Duodenal mucosa (tissue), 2 donors: ENCODE measurements at regions not wholly inside any gene's neighbourhood (a gene's known extent, or its start where the extent isn't known, plus 50 kb on each side); places are given as distances from the start of the nearest gene placed in this dataset.

Experiments used
- H3K27ac ChIP-seq: one replicate; pipeline ENCODE4 v1.7.0; 2013; ENCODE audit warnings: low read depth, low read length
- H3K27me3 ChIP-seq, 2 donors: one replicate each; pipeline ENCODE4 v1.7.0; 2013; ENCODE audit warnings: low read length in 2 of 2, control low read depth in 1 of 2; ENCODE audit not compliant: insufficient read depth in 2 of 2, control insufficient read depth in 1 of 2
- H3K36me3 ChIP-seq, 2 donors: one replicate each; pipeline ENCODE4 v1.7.0; 2013; ENCODE audit warnings: low read length in 2 of 2, control low read depth in 1 of 2; ENCODE audit not compliant: insufficient read depth in 2 of 2, control insufficient read depth in 1 of 2
- H3K4me1 ChIP-seq, 2 donors: one replicate each; pipeline ENCODE4 v1.7.0; 2013; ENCODE audit warnings: low read length in 2 of 2, control low read depth in 1 of 2; ENCODE audit not compliant: insufficient read depth in 2 of 2, control insufficient read depth in 1 of 2
- H3K4me3 ChIP-seq, 2 donors: one replicate each; pipeline ENCODE4 v1.7.0; 2013; ENCODE audit warnings: low read length in 2 of 2, low read depth in 1 of 2
- H3K9ac ChIP-seq, 2 donors: one replicate each; pipeline ENCODE4 v1.7.0; 2013; ENCODE audit warnings: low read length in 2 of 2, low read depth in 1 of 2
- H3K9me3 ChIP-seq, 2 donors: one replicate each; pipeline ENCODE4 v1.7.0; 2013; ENCODE audit warnings: low read length in 2 of 2, control low read depth in 1 of 2; ENCODE audit not compliant: control insufficient read depth in 1 of 2

GRCh38 chr21:38649120-38649519 lies 150.8 kb upstream of the ERG start:
- Histone ChIP-seq H3K4me3 (no peak overlapping the region), H3K9me3 (no peaks in the 10 kb centered on the region), H3K36me3 (no peaks in the 10 kb centered on the region), H3K27me3 (no peaks in the 10 kb centered on the region), H3K9ac (no peak overlapping the region), H3K27ac (no peak overlapping the region), H3K4me1 (no peaks in the 10 kb centered on the region)

- Histone ChIP-seq H3K9me3 (no peaks in the 10 kb centered on the region), H3K27ac (no peak overlapping the region), H3K9ac (no peak overlapping the region), H3K27me3 (peaks cover 6% of the 10 kb centered on the region in 2 donors), H3K4me3 (no peak overlapping the region), H3K4me1 (no peaks in the 10 kb centered on the region), H3K36me3 (no peaks in the 10 kb centered on the region)
Measured at GRCh38 chr21:38651570-38651969, 153.3 kb upstream of the ERG start.

GRCh38 chr21:38652396-38652795 lies 153.3 kb upstream of the ETS2 start:
- Histone ChIP-seq H3K4me1 (no peaks in the 10 kb centered on the region), H3K9me3 (no peaks in the 10 kb centered on the region), H3K27me3 (peaks cover 9 to 10% of the 10 kb centered on the region in 2 donors), H3K4me3 (no peak overlapping the region), H3K27ac (no peak overlapping the region), H3K36me3 (no peaks in the 10 kb centered on the region), H3K9ac (no peak overlapping the region)

GRCh38 chr21:38654580-38654979 lies 151.1 kb upstream of the ETS2 start:
- Histone ChIP-seq H3K9ac (no peak overlapping the region), H3K36me3 (no peaks in the 10 kb centered on the region), H3K4me1 (no peaks in the 10 kb centered on the region), H3K9me3 (no peaks in the 10 kb centered on the region), H3K27me3 (peaks cover 24 to 25% of the 10 kb centered on the region in 2 donors), H3K27ac (no peak overlapping the region), H3K4me3 (no peak overlapping the region)

GRCh38 chr21:38658511-38658910 lies 147.2 kb upstream of the ETS2 start:
- no peak overlapping the region for H3K27ac ChIP-seq
- peaks cover 40 to 58% of the 10 kb centered on the region in 2 donors for H3K27me3 ChIP-seq
- H3K4me3 ChIP-seq = no peak overlapping the region
- no peaks in the 10 kb centered on the region for H3K36me3 ChIP-seq
- H3K9ac ChIP-seq = no peak overlapping the region
- no peaks in the 10 kb centered on the region for H3K9me3 ChIP-seq
- peaks cover 4 to 5% of the 10 kb centered on the region in 2 donors for H3K4me1 ChIP-seq

- Histone ChIP-seq H3K9me3 (no peaks in the 10 kb centered on the region), H3K27ac (no peak overlapping the region), H3K4me1 (peaks cover 4 to 5% of the 10 kb centered on the region in 2 donors), H3K27me3 (peaks cover 40 to 61% of the 10 kb centered on the region in 2 donors), H3K9ac (no peak overlapping the region), H3K36me3 (no peaks in the 10 kb centered on the region), H3K4me3 (no peak overlapping the region)
Measured at GRCh38 chr21:38659936-38660332, 145.8 kb upstream of the ETS2 start.

- no peaks in the 10 kb centered on the region for H3K36me3 ChIP-seq
- peak overlapping the region; percentile 64 to 68 for H3K4me3 ChIP-seq
- H3K9me3 ChIP-seq = no peaks in the 10 kb centered on the region
- H3K27ac ChIP-seq = no peak overlapping the region
- H3K4me1 ChIP-seq = peaks cover 4 to 5% of the 10 kb centered on the region in 2 donors
- H3K27me3 ChIP-seq = peaks cover 40 to 61% of the 10 kb centered on the region in 2 donors
- no peak overlapping the region for H3K9ac ChIP-seq
Measured at GRCh38 chr21:38660333-38661196, 145.2 kb upstream of the ETS2 start.

GRCh38 chr21:38661197-38661871 lies 144.4 kb upstream of the ETS2 start:
- Histone ChIP-seq H3K9ac (no peak overlapping the region), H3K27me3 (peaks cover 37 to 57% of the 10 kb centered on the region in 2 donors)

GRCh38 chr21:38661889-38662568 lies 143.7 kb upstream of the ETS2 start:
- Histone ChIP-seq H3K4me1 (peaks cover 4 to 5% of the 10 kb centered on the region in 2 donors), H3K27ac (no peak overlapping the region), H3K36me3 (no peaks in the 10 kb centered on the region), H3K9ac (no peak overlapping the region), H3K4me3 (peak overlapping the region; percentile 64 to 68), H3K27me3 (peaks cover 33 to 53% of the 10 kb centered on the region in 2 donors), H3K9me3 (no peaks in the 10 kb centered on the region)

More at GRCh38 chr21:38661197-38661871, 144.4 kb upstream of the ETS2 start:
- Histone ChIP-seq H3K4me3 (peak overlapping the region; percentile 64 to 68), H3K4me1 (peaks cover 4 to 5% of the 10 kb centered on the region in 2 donors), H3K27ac (no peak overlapping the region), H3K36me3 (no peaks in the 10 kb centered on the region), H3K9me3 (no peaks in the 10 kb centered on the region)

- Histone ChIP-seq H3K36me3 (no peaks in the 10 kb centered on the region), H3K4me1 (peaks cover 16 to 17% of the 10 kb centered on the region in 2 donors), H3K9me3 (no peaks in the 10 kb centered on the region), H3K4me3 (no peak overlapping the region), H3K9ac (no peak overlapping the region), H3K27ac (no peak overlapping the region), H3K27me3 (peaks cover 22 to 44% of the 10 kb centered on the region in 2 donors)
Measured at GRCh38 chr21:38663282-38663681, 142.4 kb upstream of the ETS2 start.
